AG10803 (cell line): ENCODE measurements at regions not wholly inside any gene's neighbourhood (a gene's known extent, or its start where the extent isn't known, plus 50 kb on each side); places are given as distances from the start of the nearest gene placed in this dataset.

Experiments
- DNase-seq: peaks from one replicate; pipeline ENCODE4 v3.0.0; 2010; ENCODE audit warnings: low read depth
- H3K4me3 ChIP-seq: 2 replicates; pipeline ENCODE4 v1.5.1; 2011; ENCODE audit warnings: mild to moderate bottlenecking, low read length, control low read depth
- TF ChIP-seq, protein P1 (sequence below): conservative IDR thresholded peaks from 2 replicates; pipeline ENCODE4 v1.5.1; 2011; ENCODE audit warnings: mild to moderate bottlenecking, low read length, control low read depth, inconsistent platforms

DNA sequence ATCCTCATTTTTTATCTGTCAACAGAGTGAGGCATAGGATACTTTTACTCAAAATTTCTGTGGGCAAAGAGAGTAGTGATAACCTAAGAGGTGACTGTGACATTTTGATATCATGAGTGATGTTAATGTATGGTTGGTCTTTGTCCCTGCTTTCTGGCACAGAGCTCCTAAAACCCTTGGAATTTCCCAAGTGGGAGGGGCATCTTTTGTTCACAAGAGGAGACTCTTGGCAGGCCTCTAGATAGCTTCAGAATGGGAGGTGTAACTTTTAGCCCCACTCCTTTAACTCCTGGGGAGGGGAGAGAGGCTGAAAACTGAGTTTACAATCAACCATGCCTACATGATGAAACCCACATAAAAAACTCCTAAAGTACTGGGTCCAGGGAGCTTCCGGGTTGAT lies 527.8 kb downstream of the RFPL4B start:
- H3K4me3 ChIP-seq, result no peak overlapping the region
- DNase-seq, result no peak
- TF ChIP-seq, protein P1, sequence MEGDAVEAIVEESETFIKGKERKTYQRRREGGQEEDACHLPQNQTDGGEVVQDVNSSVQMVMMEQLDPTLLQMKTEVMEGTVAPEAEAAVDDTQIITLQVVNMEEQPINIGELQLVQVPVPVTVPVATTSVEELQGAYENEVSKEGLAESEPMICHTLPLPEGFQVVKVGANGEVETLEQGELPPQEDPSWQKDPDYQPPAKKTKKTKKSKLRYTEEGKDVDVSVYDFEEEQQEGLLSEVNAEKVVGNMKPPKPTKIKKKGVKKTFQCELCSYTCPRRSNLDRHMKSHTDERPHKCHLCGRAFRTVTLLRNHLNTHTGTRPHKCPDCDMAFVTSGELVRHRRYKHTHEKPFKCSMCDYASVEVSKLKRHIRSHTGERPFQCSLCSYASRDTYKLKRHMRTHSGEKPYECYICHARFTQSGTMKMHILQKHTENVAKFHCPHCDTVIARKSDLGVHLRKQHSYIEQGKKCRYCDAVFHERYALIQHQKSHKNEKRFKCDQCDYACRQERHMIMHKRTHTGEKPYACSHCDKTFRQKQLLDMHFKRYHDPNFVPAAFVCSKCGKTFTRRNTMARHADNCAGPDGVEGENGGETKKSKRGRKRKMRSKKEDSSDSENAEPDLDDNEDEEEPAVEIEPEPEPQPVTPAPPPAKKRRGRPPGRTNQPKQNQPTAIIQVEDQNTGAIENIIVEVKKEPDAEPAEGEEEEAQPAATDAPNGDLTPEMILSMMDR, result no peak

DNA sequence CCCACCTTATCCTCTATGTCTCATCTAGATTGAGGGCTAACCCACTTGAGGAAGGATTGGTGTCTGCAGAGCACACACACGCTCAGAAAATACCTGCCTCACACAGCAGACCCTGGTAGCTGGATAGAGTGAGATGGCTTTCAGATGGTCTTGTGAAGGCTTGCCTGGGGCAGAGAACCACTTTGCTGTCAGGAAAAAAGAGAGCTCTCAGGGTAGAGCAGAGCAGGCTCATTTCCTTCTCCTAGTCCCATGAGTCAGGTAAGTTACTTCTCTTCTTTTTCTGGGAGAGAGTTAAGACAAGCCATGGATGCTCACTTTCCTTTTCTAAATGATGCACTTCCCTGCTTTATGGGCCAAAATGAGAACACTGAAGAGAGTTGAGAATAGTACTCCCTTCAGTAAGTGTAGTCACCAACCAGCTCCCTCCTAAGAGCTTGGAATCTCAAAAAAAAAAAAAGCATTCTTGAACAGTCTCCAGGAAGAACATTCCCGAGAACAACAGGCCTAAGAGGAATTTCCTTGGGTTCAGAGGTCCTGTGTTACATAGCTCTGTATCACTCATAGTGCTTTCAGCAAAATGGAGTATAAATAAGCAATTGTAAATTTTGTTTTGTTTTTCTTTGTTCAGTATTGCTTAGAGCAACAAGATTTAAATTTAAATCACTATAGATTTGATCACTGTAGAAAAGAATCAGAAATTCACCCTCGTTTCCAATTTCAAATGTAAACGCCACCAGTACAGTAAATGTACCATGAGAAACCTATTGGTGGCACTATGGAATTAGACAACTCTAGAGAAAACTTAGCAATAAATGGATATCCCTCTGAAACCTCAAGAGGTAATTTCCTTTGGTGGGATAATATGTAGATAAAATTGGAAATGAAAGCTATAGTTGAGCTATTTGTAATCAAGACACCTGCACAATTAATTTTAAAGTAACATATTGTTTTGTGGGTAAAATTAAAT lies 530.3 kb downstream of the RFPL4B start:
- H3K4me3 ChIP-seq, result no peak overlapping the region
- TF ChIP-seq, protein P1, result peak; percentile 33
- DNase-seq, result peak; percentile 94

DNA sequence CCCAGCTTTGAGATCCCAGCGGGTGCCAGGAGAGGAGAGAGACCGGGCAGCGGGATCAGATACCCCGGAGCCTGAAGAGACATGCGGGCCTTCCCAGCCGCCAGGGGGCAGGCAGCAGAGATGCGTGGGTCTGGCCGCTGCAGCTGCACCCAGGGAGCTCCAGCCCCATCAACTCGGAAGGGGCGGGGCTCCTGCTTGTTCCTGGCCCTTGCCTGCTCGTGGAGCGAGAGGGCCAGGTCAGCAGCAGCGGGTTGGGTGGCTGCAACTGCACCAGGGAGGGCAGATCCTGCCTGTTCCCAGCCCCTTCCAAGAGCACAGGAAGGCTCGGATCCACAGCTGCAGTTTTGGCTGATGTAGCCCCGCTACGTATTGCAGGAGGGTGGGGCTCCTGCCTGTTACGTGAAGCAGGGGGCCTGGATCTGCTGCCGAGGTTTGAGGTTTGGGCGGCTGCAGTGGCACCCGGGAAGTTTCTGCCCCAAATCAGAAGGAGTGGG lies 532.8 kb downstream of the RFPL4B start:
- TF ChIP-seq, protein P1, result no peak
- no peak overlapping the region for H3K4me3 ChIP-seq
- peak; percentile 6 for DNase-seq

DNA sequence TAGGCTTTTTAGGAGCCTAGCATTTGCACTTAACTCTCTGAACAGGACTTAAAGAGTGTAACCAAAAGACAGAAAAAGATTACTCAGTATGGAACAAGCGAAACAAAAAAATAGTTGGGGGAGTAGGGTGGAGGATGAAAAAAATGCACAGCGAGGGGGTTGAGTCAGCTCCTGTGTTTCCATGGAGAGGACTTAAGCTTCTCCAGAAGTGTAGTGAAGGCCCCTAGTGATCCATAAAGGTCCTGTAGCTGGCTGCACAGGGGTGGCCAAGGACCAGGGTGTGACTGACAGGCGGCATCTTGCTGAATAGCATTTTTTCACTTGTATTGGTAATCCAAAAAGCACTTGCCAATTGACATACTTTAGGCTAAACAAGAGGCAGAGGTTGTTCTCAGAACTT lies 533.9 kb downstream of the RFPL4B start:
- no peak overlapping the region for H3K4me3 ChIP-seq
- peak; percentile 43 for DNase-seq
- TF ChIP-seq, protein P1, result no peak

DNA sequence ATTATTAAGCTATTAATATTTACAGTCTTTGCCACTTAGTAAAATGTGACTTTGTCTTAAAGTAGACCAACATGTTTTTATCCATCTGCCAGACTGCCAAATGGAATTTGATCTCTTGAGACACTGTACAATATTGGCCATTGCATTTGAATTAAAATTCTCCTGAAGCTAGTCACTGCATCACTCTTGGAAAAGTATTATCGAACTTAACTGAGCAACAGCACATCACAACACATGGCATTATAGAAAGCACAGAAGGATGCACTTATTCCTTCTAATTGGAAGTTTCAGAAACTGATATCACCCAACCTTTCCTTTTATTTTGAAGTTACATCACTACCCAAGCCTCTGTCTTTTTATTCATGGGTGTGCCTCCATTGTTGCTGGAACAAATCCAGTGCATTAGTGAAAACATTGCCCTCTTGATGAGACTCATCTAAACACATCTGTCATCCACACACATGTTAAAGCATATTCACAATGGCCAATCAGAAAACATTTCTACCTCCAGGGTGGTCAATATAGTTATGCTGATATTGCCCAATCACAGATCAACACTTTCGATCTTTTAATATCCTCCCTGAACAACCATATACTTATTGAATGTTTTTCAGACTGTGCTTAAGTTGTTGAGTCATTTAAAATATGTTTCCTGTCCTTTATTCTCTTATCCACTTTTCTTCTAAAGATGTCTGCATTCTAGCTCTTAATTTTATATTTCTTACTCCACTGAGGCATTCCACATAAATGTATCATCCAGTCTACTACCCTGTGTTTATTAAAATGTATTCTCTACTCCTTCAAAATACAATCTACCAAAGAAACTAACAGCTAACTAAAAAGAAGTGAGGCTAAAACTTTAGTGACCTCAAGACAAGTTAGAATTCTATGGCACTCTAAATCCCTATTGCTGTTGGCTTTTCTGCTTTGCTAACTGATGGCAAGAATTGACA lies 535.0 kb downstream of the RFPL4B start:
- DNase-seq, result peak; percentile 66
- TF ChIP-seq, protein P1, result no peak
- H3K4me3 ChIP-seq, result no peak overlapping the region

DNA sequence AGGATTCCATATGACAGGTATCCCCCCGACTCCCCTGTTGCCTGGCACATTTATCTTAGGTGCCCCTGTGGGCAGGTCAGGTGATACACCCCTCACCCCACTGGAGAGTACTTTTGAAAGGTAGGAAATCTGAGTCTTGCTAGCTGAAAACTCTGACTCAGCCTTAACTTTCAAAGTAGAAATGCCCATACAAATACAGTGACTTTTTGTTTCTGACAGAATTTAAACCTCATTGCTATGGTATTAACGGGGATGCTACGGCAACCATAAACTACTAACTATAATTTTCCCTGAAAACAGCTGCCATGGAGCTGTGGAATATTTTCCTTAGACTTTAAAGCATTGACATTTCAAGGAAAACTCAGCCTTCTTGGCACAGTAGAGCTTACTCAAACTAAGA lies 536.0 kb downstream of the RFPL4B start:
- DNase-seq, result no peak
- TF ChIP-seq, protein P1, result no peak
- no peak overlapping the region for H3K4me3 ChIP-seq
